DOHH2 (cell line): ENCODE measurements at regions not wholly inside any gene's neighbourhood (a gene's known extent, or its start where the extent isn't known, plus 50 kb on each side); places are given as distances from the start of the nearest gene placed in this dataset.

ENCODE experiments used
- H3F3A ChIP-seq: fragments of 200-600 bp; sonication (generic), shearing (Covaris generic); 2 replicates; pipeline ENCODE4 v1.6.0; 2016; ENCODE audit warnings: antibody characterized with exemption, mild to moderate bottlenecking; ENCODE audit not compliant: control insufficient read depth, insufficient read depth
- H3K27ac ChIP-seq: fragments of 200-600 bp; sonication (generic); 2 replicates; pipeline ENCODE4 v1.5.1; 2014; ENCODE audit warnings: low read depth, mild to moderate bottlenecking, low read length, moderate library complexity
- H3K27me3 ChIP-seq: fragments of 200-600 bp; sonication (generic); 2 replicates; pipeline ENCODE4 v1.6.1; 2014; ENCODE audit warnings: mild to moderate bottlenecking, low read length, mixed read lengths; ENCODE audit not compliant: control insufficient read depth
- H3K36me3 ChIP-seq: fragments of 200-600 bp; sonication (generic); 2 replicates; pipeline ENCODE4 v1.6.1; 2014; ENCODE audit warnings: mild to moderate bottlenecking, low read length, moderate library complexity, mixed read lengths; ENCODE audit not compliant: control insufficient read depth
- H3K4me1 ChIP-seq: fragments of 200-600 bp; sonication (generic); 2 replicates; pipeline ENCODE4 v1.6.1; 2014; ENCODE audit warnings: mild to moderate bottlenecking, low read length, mixed read lengths; ENCODE audit not compliant: control insufficient read depth
- H3K4me2 ChIP-seq: fragments of 200-600 bp; sonication (generic); 2 replicates; pipeline ENCODE4 v1.6.0; 2014; ENCODE audit warnings: mild to moderate bottlenecking, low read length, moderate library complexity
- H3K4me3 ChIP-seq: fragments of 200-600 bp; sonication (generic); 2 replicates; pipeline ENCODE4 v1.5.1; 2014; ENCODE audit warnings: mild to moderate bottlenecking, low read length, mixed read lengths
- H3K79me2 ChIP-seq: fragments of 200-600 bp; sonication (generic); 2 replicates; pipeline ENCODE4 v1.6.1; 2014; ENCODE audit warnings: mild to moderate bottlenecking, low read length, mixed read lengths; ENCODE audit not compliant: control insufficient read depth
- H3K9me2 ChIP-seq: fragments of 200-600 bp; sonication (generic); replicated peaks from 2 replicates; pipeline ENCODE4 v1.6.1; 2014; ENCODE audit warnings: mild to moderate bottlenecking, low read length, mixed read lengths; ENCODE audit not compliant: control insufficient read depth
- H3K9me3 ChIP-seq: fragments of 200-600 bp; sonication (generic); 2 replicates; pipeline ENCODE4 v1.6.1; 2014; ENCODE audit warnings: antibody characterized with exemption, low read length, mixed read lengths; ENCODE audit not compliant: control insufficient read depth, insufficient read depth
- H4K20me1 ChIP-seq: fragments of 200-600 bp; sonication (generic); 2 replicates; pipeline ENCODE4 v1.6.0; 2014; ENCODE audit warnings: low read depth, mild to moderate bottlenecking, antibody characterized with exemption, low read length, moderate library complexity; ENCODE audit not compliant: control insufficient read depth, insufficient read depth
- EZH2phosphoT487 ChIP-seq: fragments of 200-600 bp; sonication (generic); IDR thresholded peaks from 2 replicates; pipeline ENCODE4 v1.6.1; 2017; ENCODE audit warnings: borderline replicate concordance, mild to moderate bottlenecking, antibody characterized with exemption, low read length, moderate library complexity, mixed read lengths
- TF ChIP-seq, protein P1 (sequence below): fragments of 200-600 bp; sonication (generic); IDR thresholded peaks from one replicate; pipeline ENCODE4 v1.5.1; 2014; ENCODE audit warnings: antibody characterized with exemption, mild to moderate bottlenecking, low read depth, low read length; ENCODE audit not compliant: poor library complexity, severe bottlenecking

DNA sequence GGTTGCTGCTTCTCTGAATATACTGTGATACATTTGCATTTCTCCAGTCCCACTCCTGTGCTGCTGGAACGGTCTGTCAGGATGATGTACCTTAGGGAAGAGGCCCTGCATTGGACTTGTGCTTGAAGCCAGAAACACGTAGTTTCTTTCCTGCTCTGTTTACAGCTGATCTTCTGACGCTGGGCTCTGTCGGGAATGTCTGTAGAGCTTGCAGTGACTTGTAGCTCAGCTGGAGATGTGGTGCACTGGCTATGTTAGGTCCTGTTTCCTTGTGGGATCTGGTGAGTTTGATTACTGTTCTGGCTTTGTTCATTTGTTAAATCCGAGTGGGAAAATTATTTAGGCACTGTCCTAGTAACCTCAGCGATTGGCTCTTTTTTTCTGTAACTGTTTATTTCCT is 137.2 kb upstream of the WDR1 start:
- no peaks in the 10 kb centered on the region for H3K9me3 ChIP-seq
- no peaks in the 10 kb centered on the region for H3K27me3 ChIP-seq
- no peaks in the 10 kb centered on the region for H3K4me1 ChIP-seq
- no peak overlapping the region for H3K4me3 ChIP-seq
- H3K4me2 ChIP-seq: no peak overlapping the region
- H3K27ac ChIP-seq: no peak overlapping the region
- no peak for TF ChIP-seq EZH2phosphoT487
- TF ChIP-seq, protein P1, sequence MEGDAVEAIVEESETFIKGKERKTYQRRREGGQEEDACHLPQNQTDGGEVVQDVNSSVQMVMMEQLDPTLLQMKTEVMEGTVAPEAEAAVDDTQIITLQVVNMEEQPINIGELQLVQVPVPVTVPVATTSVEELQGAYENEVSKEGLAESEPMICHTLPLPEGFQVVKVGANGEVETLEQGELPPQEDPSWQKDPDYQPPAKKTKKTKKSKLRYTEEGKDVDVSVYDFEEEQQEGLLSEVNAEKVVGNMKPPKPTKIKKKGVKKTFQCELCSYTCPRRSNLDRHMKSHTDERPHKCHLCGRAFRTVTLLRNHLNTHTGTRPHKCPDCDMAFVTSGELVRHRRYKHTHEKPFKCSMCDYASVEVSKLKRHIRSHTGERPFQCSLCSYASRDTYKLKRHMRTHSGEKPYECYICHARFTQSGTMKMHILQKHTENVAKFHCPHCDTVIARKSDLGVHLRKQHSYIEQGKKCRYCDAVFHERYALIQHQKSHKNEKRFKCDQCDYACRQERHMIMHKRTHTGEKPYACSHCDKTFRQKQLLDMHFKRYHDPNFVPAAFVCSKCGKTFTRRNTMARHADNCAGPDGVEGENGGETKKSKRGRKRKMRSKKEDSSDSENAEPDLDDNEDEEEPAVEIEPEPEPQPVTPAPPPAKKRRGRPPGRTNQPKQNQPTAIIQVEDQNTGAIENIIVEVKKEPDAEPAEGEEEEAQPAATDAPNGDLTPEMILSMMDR: no peak
- H3K9me2 ChIP-seq: no peaks in the 10 kb centered on the region
- H3F3A ChIP-seq: no peaks in the 10 kb centered on the region
- H4K20me1 ChIP-seq: no peaks in the 10 kb centered on the region
- H3K79me2 ChIP-seq: no peaks in the 10 kb centered on the region
- H3K36me3 ChIP-seq: no peaks in the 10 kb centered on the region

DNA sequence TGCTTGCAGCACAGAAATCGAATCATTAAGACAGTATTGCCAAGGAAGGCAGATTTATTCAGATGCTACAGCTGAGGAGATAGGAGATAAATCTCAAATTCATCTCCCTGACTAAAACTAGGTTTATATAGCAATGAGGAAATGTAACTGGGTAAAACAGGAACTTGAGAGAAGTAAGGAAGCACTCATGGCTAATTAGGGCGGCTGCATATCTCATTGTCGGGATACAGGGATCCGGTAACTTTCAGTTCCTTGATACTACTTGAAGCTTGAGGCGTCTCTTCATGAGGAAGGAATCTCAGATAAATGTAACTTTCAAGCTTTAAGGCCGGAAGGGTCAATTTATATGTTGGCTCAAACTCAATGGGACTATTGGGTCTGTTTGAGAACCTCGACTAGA is 129.2 kb upstream of the WDR1 start:
- TF ChIP-seq, protein P1: no peak
- no peak for TF ChIP-seq EZH2phosphoT487
- Histone ChIP-seq H3K79me2 (no peaks in the 10 kb centered on the region), H3F3A (no peaks in the 10 kb centered on the region), H3K9me3 (no peaks in the 10 kb centered on the region), H3K4me3 (no peak overlapping the region), H3K27me3 (0 out of 2 replicates have a peak, but pooled peaks cover 2% of the 10 kb centered on the region), H3K4me1 (no peaks in the 10 kb centered on the region), H4K20me1 (no peaks in the 10 kb centered on the region), H3K36me3 (no peaks in the 10 kb centered on the region), H3K27ac (no peak overlapping the region), H3K4me2 (no peak overlapping the region), H3K9me2 (no peaks in the 10 kb centered on the region)

DNA sequence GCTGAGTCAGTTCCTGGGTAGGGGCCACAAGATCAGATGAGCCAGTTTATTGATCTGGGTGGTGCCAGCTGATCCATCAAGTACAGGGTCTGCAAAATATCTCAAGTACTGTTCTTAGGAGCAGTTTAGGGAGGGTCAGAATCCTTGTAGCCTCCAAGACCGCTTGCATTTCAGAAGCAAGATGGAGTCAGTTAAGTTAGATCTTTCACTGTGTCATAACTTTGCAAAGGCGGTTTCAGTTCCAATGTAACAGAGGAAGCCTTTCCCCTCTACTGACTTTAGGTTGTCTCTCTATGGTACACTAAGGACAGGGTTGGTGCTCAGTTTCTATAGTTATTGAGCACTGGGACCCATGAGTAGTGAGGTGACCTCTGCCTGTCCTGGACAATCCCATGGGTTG is 127.3 kb upstream of the WDR1 start:
- Histone ChIP-seq H3K27ac (no peak overlapping the region), H3K79me2 (no peaks in the 10 kb centered on the region), H3K4me1 (no peaks in the 10 kb centered on the region), H3K36me3 (no peaks in the 10 kb centered on the region), H3K9me3 (no peaks in the 10 kb centered on the region), H3K4me3 (no peak overlapping the region), H3K27me3 (0 out of 2 replicates have a peak, but pooled peaks cover 2% of the 10 kb centered on the region), H3F3A (no peaks in the 10 kb centered on the region), H4K20me1 (no peaks in the 10 kb centered on the region), H3K9me2 (no peaks in the 10 kb centered on the region), H3K4me2 (no peak overlapping the region)
- TF ChIP-seq EZH2phosphoT487: no peak

DNA sequence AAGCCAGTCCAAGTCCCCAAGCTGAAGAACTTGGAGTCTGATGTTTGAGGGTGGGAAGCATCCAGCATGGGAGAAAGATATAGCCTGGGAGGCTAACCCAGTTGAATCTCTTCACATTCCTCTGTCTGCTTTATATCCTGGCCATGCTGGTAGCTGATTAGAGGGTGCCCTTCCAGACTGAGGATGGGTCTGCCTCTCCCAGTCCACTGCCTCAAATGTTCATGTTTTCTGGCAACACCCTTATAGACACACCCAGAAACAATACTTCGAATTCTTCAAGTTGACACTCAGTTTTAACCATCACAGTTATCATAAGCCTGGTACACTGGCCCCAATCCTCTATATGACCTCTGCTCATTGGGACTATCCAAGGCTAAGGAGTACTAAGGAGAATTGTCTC is 124.1 kb upstream of the WDR1 start:
- Histone ChIP-seq H3K27me3 (0 out of 2 replicates have a peak, but pooled peaks cover 2% of the 10 kb centered on the region), H3K79me2 (no peaks in the 10 kb centered on the region), H3K4me2 (no peak overlapping the region), H3K36me3 (no peaks in the 10 kb centered on the region), H3K9me2 (no peaks in the 10 kb centered on the region), H3F3A (no peaks in the 10 kb centered on the region), H4K20me1 (no peaks in the 10 kb centered on the region), H3K27ac (no peak overlapping the region), H3K4me1 (no peaks in the 10 kb centered on the region), H3K9me3 (no peaks in the 10 kb centered on the region), H3K4me3 (no peak overlapping the region)
- TF ChIP-seq EZH2phosphoT487: no peak
- TF ChIP-seq, protein P1: no peak
